HG02943 (cell line): ENCODE measurements at regions not wholly inside any gene's neighbourhood (a gene's known extent, or its start where the extent isn't known, plus 50 kb on each side); places are given as distances from the start of the nearest gene placed in this dataset.
"Not testable (repeated sequence)": the region's sequence is repeated elsewhere in the genome, so short reads cannot be mapped to it uniquely, and the experiment has no call there.

ENCODE experiments used
- ATAC-seq: cut with Tn5 transposase; IDR thresholded peaks from one replicate; pipeline ENCODE4 v1.9.1; 2021; ENCODE audit warnings: mild to moderate bottlenecking, low read depth, moderate library complexity; ENCODE audit not compliant: unreplicated experiment

GRCh38 chr12:91651728-91652127, 469.1 kb upstream of the DCN start:
- no peak for ATAC-seq

GRCh38 chr12:91643763-91644162, 461.1 kb upstream of the DCN start:
- ATAC-seq: no peak

- no peak for ATAC-seq
Observed at GRCh38 chr12:91640021-91640420, 457.4 kb upstream of the DCN start.

GRCh38 chr12:91639327-91639726, 456.7 kb upstream of the DCN start:
- no peak for ATAC-seq

- no peak for ATAC-seq
Observed at GRCh38 chr12:91637789-91638624, 455.4 kb upstream of the DCN start.

- ATAC-seq: no peak
Observed at GRCh38 chr12:91636721-91637120, 454.1 kb upstream of the DCN start.

- not testable (repeated sequence) for ATAC-seq
Observed at GRCh38 chr12:91634386-91634713, 451.7 kb upstream of the DCN start.

- ATAC-seq: no peak
Observed at GRCh38 chr12:91633734-91634357, 451.2 kb upstream of the DCN start.

- ATAC-seq: no peak
Observed at GRCh38 chr12:91633206-91633605, 450.6 kb upstream of the DCN start.

- ATAC-seq: no peak
Observed at GRCh38 chr12:91632042-91632786, 449.6 kb upstream of the DCN start.

- ATAC-seq: no peak
Observed at GRCh38 chr12:91630596-91631293, 448.1 kb upstream of the DCN start.

- no peak for ATAC-seq
Observed at GRCh38 chr12:91630083-91630482, 447.5 kb upstream of the DCN start.

- ATAC-seq: no peak
Observed at GRCh38 chr12:91629440-91629839, 446.8 kb upstream of the DCN start.

GRCh38 chr12:91628656-91629055, 446.0 kb upstream of the DCN start:
- no peak for ATAC-seq

- ATAC-seq: no peak
Observed at GRCh38 chr12:91627225-91627624, 444.6 kb upstream of the DCN start.

- ATAC-seq: no peak
Observed at GRCh38 chr12:91622981-91623380, 440.4 kb upstream of the DCN start.

GRCh38 chr12:91622037-91622436, 439.4 kb upstream of the DCN start:
- no peak for ATAC-seq

- ATAC-seq: no peak
Observed at GRCh38 chr12:91620992-91621391, 438.4 kb upstream of the DCN start.

GRCh38 chr12:91620422-91620821, 437.8 kb upstream of the DCN start:
- ATAC-seq: no peak

GRCh38 chr12:91618281-91618680, 435.7 kb upstream of the DCN start:
- ATAC-seq: no peak

- no peak for ATAC-seq
Observed at GRCh38 chr12:91617818-91618217, 435.2 kb upstream of the DCN start.
